ACHN (cell line): ENCODE measurements at regions not wholly inside any gene's neighbourhood (a gene's known extent, or its start where the extent isn't known, plus 50 kb on each side); places are given as distances from the start of the nearest gene placed in this dataset.

Experiments used
- DNase-seq: peaks from one replicate; pipeline ENCODE4 v3.0.0-alpha.2; 2015
- in situ Hi-C: cut with HindIII; loops from 2 replicates; pipeline ENCODE4 v1.10.0; 2017; ENCODE audit warnings: low sequenced_read_pairs, low pct_ligation_motif_present, low pct_unique_long_range_greater_than_20kb

- DNase-seq: no peak
- in situ Hi-C loops: no loop called here
These were observed 103.6 kb downstream of the MTNR1B start for GRCh38 chr11:93073026-93073425.

- in situ Hi-C loops: no loop called here
- DNase-seq: no peak
These were observed 104.2 kb downstream of the MTNR1B start for GRCh38 chr11:93073508-93074280.

- DNase-seq: no peak
- in situ Hi-C loops: no loop called here
These were observed 104.9 kb downstream of the MTNR1B start for GRCh38 chr11:93074352-93074751.

GRCh38 chr11:93075782-93076181 lies 106.3 kb downstream of the MTNR1B start:
- in situ Hi-C loops: no loop called here

DNA sequence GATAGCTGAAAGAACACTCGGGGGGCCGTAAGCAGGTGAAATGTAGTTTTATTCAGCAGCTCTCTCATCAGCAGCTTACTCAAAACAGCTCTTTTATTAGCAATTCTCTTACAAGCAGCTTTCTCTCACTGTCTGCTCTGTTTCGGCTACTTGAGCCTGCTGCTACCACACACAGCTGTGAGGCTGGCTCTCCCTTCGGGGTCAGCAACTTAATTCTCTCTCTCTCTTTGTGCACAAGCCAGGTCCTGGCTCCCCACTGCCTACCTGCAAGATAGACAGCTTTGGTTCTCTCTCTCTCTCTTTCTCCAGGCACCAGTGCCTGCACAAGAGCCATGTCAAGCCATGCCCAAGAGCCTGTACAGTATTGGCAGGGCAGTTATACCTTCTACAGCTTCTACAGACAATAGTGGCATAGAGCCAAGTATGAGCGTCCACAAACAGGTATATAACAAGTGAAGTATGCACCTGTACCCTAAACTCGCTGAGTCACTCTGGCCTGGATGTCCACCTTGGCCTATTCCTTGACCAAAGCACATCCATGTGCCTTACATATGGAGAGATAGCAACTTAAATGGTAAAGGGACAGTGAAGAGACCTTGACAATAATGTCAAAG lies 110.8 kb downstream of the MTNR1B start:
- DNase-seq: no peak
- in situ Hi-C loops: no loop called here

More at GRCh38 chr11:93075782-93076181, 106.3 kb downstream of the MTNR1B start:
- DNase-seq: no peak

GRCh38 chr11:93081694-93082093 lies 112.2 kb downstream of the MTNR1B start:
- DNase-seq: no peak
- in situ Hi-C loops: no loop called here

DNA sequence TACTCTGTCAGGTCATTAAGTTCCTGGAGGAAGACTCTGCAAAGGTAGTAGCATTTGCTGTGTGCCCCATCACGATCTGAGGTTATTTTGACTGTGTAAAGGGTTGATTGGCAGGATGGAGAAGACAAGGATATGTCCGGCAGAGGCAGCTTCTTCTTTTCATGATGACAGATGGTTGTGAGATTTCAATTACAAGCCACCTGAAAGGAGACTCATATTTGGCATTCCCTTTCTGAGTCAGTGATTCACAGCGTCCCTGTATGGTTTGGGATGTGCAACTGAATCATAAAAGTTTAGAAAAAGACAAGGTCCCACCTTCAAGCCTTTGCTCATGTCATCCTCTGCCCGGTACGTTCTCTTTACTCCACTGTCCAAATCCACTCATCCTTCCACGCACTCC lies 113.4 kb downstream of the MTNR1B start:
- no peak for DNase-seq
- in situ Hi-C loops: no loop called here

DNA sequence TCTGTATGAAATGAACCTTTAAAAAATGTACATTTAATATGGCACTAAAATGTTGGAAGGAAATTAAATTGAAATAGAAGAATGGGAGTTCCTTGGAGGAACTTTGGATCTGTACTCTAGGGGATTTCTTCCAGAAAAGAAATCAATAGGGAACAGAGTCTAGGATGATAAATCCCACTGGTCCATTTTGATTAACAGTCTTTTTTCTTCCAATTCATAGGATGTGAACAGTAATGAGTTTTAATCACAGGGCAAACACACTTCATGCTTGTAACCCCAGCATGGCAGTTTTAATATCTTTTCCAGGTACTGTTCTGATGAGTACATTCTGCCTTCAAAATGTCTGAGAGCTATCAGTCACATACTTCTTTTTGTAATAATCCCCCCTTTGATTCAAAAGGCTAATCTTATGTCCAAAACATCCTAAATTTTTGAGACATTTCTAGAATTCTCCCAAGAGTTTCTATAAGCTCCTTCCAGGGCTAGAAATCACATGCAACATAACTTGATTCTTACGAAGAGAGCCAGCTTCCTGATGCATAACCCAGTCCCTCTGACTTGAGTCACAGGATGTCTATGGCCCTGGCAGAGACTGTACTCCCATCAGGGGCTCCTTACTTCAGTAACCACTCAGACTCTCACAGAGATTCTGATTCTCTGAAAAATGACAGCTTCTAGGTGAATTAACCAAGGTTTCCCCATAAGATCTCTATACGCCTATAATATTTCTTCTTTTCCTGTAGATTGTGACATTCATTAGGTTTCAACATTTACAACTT lies 112.9 kb downstream of the SLC36A4 start:
- no peak for DNase-seq
- in situ Hi-C loops: no loop called here

GRCh38 chr11:93089474-93090102 lies 108.2 kb downstream of the SLC36A4 start:
- in situ Hi-C loops: no loop called here
- DNase-seq: peak; percentile 24
